Neuronal stem cell (in vitro differentiated cells): ENCODE measurements at regions not wholly inside any gene's neighbourhood (a gene's known extent, or its start where the extent isn't known, plus 50 kb on each side); places are given as distances from the start of the nearest gene placed in this dataset.

Experiments
- DNase-seq: peaks from one replicate; pipeline ENCODE4 v3.0.0-alpha.2; 2013; ENCODE audit warnings: low spot score
- H2AFZ ChIP-seq: one replicate; pipeline ENCODE4 v1.6.1; 2013; ENCODE audit warnings: mild to moderate bottlenecking, low read length, inconsistent platforms
- H2AK5ac ChIP-seq: 2 replicates; pipeline ENCODE4 v1.6.1; 2013; ENCODE audit warnings: low read depth, mild to moderate bottlenecking, inconsistent platforms, low read length, moderate library complexity, mixed read lengths
- H2BK120ac ChIP-seq: 2 replicates; pipeline ENCODE4 v1.6.1; 2013; ENCODE audit warnings: low read depth, mild to moderate bottlenecking, inconsistent platforms, low read length, moderate library complexity, mixed read lengths
- H2BK12ac ChIP-seq: one replicate; pipeline ENCODE4 v1.6.1; 2013; ENCODE audit warnings: low read length, inconsistent platforms
- H2BK15ac ChIP-seq: 2 replicates; pipeline ENCODE4 v1.6.1; 2013; ENCODE audit warnings: mild to moderate bottlenecking, low read length, inconsistent platforms, mixed read lengths
- H2BK5ac ChIP-seq: one replicate; pipeline ENCODE4 v1.6.1; 2013; ENCODE audit warnings: inconsistent platforms, mild to moderate bottlenecking, low read length, moderate library complexity
- H3K14ac ChIP-seq: one replicate; pipeline ENCODE4 v1.6.1; 2013; ENCODE audit warnings: low read length, inconsistent platforms
- H3K18ac ChIP-seq: 2 replicates; pipeline ENCODE4 v1.6.1; 2013; ENCODE audit warnings: low read length, inconsistent platforms
- H3K23ac ChIP-seq: 2 replicates; pipeline ENCODE4 v1.6.1; 2013; ENCODE audit warnings: low read depth, mild to moderate bottlenecking, mixed read lengths, low read length, inconsistent platforms; ENCODE audit not compliant: poor library complexity
- H3K27ac ChIP-seq: replicated peaks from 3 replicates; pipeline ENCODE4 v1.5.1; 2013; ENCODE audit warnings: low read length, inconsistent platforms
- H3K27me3 ChIP-seq, 3 experiments: 2 replicates each; pipeline ENCODE4 v1.6.1; 2013; ENCODE audit warnings: low read length in 3 of 3, mild to moderate bottlenecking in 2 of 3, inconsistent platforms in 1 of 3, low read depth in 1 of 3, mixed read lengths in 1 of 3, moderate library complexity in 1 of 3; ENCODE audit not compliant: control insufficient read depth in 3 of 3, insufficient read depth in 3 of 3
- H3K36me3 ChIP-seq, 2 donors: replicated peaks in 1 of 2; 2 replicates each; pipeline ENCODE4 v1.6.1; 2013; ENCODE audit warnings: low read length in 2 of 2; ENCODE audit not compliant: control insufficient read depth in 2 of 2, insufficient read depth in 2 of 2
- H3K4ac ChIP-seq: 2 replicates; pipeline ENCODE4 v1.6.1; 2013; ENCODE audit warnings: inconsistent platforms, mild to moderate bottlenecking, low read length, moderate library complexity
- H3K4me1 ChIP-seq, 2 donors: 1 replicate in 1 of 2; 2 replicates in 1 of 2; pipeline ENCODE4 v1.6.1; 2013; ENCODE audit warnings: low read length in 2 of 2, low read depth in 1 of 2; ENCODE audit not compliant: control insufficient read depth in 2 of 2, insufficient read depth in 1 of 2
- H3K4me2 ChIP-seq: one replicate; pipeline ENCODE4 v1.6.1; 2013; ENCODE audit warnings: mild to moderate bottlenecking, low read length, inconsistent platforms; ENCODE audit not compliant: insufficient read depth, poor library complexity, severe bottlenecking
- H3K4me3 ChIP-seq, 2 donors: 2 replicates each; pipeline ENCODE4 v1.5.1; 2013; ENCODE audit warnings: low read length in 2 of 2, mild to moderate bottlenecking in 2 of 2, inconsistent platforms in 1 of 2, moderate library complexity in 1 of 2
- H3K79me1 ChIP-seq: one replicate; pipeline ENCODE4 v1.6.1; 2013; ENCODE audit warnings: low read depth, mild to moderate bottlenecking, inconsistent platforms, low read length, moderate library complexity
- H3K9ac ChIP-seq: one replicate; pipeline ENCODE4 v1.6.1; 2013; ENCODE audit warnings: mild to moderate bottlenecking, low read depth, low read length, inconsistent platforms; ENCODE audit not compliant: poor library complexity
- H3K9me3 ChIP-seq, 2 donors: replicated peaks in 1 of 2; 2 replicates each; pipeline versions ENCODE3 to v1.6.1; 2013; ENCODE audit warnings: low read length in 2 of 2, mild to moderate bottlenecking in 2 of 2, inconsistent platforms in 1 of 2, low read depth in 1 of 2, mixed read lengths in 1 of 2, moderate library complexity in 1 of 2; ENCODE audit not compliant: control insufficient read depth in 2 of 2, insufficient read depth in 1 of 2
- H4K8ac ChIP-seq: one replicate; pipeline ENCODE4 v1.6.1; 2013; ENCODE audit warnings: low read depth, mild to moderate bottlenecking, inconsistent platforms, low read length, moderate library complexity
- H4K91ac ChIP-seq: one replicate; pipeline ENCODE4 v1.6.1; 2013; ENCODE audit warnings: low read length, low read depth, mild to moderate bottlenecking, inconsistent platforms; ENCODE audit not compliant: poor library complexity
- WGBS, 2 donors: extraction: QIAGEN DNeasy Blood & Tissue Kit; methylation state at CpG; one replicate each; pipeline ENCODE4 v1.1.7; 2013; ENCODE audit warnings: missing lambda C conversion rate in 2 of 2, mixed read lengths in 1 of 2; ENCODE audit not compliant: insufficient read length in 2 of 2, insufficient replicate concordance in 1 of 2; ENCODE audit errors: extremely low coverage in 2 of 2; 5-methylcytosine and 5-hydroxymethylcytosine counted together

DNA sequence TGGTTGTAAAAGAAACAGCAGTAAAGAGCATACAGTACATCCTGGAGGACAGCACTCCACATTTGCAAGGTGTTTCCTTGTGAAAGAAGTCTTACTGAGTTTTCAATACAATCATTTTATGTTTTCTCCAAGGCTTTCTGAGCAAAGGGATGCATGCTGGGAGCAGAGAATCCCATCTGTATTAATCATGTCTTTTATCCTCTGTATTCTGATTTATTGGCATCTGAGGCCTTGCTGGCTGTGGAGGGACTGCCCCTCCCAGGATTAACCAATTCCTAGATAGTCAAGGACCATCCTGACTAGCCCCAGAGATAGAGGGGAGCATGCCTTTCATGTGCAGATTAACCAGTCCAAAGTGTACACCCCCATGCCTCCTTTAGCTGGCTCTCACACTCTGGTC lies 476.3 kb downstream of the SIPA1L2 start:
- Histone ChIP-seq H2AFZ (peak overlapping the region; percentile 35), H3K36me3 (no peaks in the 10 kb centered on the region), H2BK15ac (no peak overlapping the region), H2AK5ac (no peak overlapping the region), H3K4me2 (no peak overlapping the region), H2BK120ac (no peak overlapping the region), H3K79me1 (no peaks in the 10 kb centered on the region), H3K9ac (no peak overlapping the region), H4K91ac (no peak overlapping the region), H3K27ac (no peak overlapping the region), H3K4me1 (no peaks in the 10 kb centered on the region), H3K18ac (no peak overlapping the region), H3K9me3 (no peaks in the 10 kb centered on the region), H3K27me3 (no peaks in the 10 kb centered on the region), H4K8ac (no peak overlapping the region), H3K23ac (no peak overlapping the region), H3K14ac (no peak overlapping the region), H3K4ac (no peak overlapping the region), H3K4me3 (no peak overlapping the region), H2BK12ac (no peak overlapping the region), H2BK5ac (no peak overlapping the region)
- no peak for DNase-seq

DNA sequence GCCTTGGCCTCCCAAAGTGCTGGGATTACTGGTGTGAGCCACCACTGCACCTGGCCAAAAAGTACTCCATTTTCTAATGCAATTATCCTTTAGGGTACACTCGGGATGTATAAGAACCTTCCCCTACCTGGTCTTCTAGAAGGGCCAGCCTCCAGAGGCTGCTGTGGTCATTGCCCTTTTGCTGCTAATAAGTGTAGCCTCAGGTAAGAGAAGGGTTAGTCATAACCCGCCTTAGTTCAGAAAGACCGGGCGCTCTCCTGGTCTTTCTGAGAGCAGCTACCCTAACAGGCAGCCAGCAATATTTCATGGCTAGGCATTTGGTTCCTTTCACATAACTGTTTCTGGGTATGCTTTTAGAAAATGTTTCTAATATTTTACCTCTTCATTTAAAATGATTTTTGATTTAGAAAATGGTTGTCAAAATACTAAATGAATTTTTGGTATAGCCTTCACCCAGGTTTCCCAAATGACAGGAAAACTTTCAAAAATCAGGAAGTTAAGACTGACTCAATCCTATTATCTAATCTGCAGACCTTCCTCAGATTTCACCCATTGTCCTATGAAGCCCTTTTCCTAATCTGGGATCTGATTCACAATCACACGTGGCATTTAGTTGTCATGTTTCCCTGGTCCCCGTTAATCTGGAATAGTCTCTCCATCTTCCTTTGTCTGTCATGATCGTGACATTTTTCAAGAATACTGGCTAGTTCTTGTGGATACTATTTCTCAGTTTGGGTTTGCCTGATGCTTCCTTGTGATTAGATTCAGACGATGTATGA lies 479.0 kb downstream of the SIPA1L2 start:
- Histone ChIP-seq H3K36me3 (no peaks in the 10 kb centered on the region), H2BK5ac (no peak overlapping the region), H2AFZ (no peak overlapping the region), H3K4me1 (no peaks in the 10 kb centered on the region), H3K4me2 (no peak overlapping the region), H3K4me3 (no peak overlapping the region), H3K18ac (no peak overlapping the region), H4K8ac (no peak overlapping the region), H3K14ac (no peak overlapping the region), H2BK12ac (no peak overlapping the region), H2BK15ac (no peak overlapping the region), H2BK120ac (no peak overlapping the region), H4K91ac (no peak overlapping the region), H3K23ac (no peak overlapping the region), H3K79me1 (no peaks in the 10 kb centered on the region), H3K27ac (no peak overlapping the region), H3K4ac (no peak overlapping the region), H3K27me3 (no peaks in the 10 kb centered on the region), H2AK5ac (no peak overlapping the region), H3K9ac (no peak overlapping the region), H3K9me3 (no peaks in the 10 kb centered on the region)
- no CpG with 5 or more reads among the region's 8 CpGs for whole genome bisulfite sequencing, 2 donors
- no peak for DNase-seq

DNA sequence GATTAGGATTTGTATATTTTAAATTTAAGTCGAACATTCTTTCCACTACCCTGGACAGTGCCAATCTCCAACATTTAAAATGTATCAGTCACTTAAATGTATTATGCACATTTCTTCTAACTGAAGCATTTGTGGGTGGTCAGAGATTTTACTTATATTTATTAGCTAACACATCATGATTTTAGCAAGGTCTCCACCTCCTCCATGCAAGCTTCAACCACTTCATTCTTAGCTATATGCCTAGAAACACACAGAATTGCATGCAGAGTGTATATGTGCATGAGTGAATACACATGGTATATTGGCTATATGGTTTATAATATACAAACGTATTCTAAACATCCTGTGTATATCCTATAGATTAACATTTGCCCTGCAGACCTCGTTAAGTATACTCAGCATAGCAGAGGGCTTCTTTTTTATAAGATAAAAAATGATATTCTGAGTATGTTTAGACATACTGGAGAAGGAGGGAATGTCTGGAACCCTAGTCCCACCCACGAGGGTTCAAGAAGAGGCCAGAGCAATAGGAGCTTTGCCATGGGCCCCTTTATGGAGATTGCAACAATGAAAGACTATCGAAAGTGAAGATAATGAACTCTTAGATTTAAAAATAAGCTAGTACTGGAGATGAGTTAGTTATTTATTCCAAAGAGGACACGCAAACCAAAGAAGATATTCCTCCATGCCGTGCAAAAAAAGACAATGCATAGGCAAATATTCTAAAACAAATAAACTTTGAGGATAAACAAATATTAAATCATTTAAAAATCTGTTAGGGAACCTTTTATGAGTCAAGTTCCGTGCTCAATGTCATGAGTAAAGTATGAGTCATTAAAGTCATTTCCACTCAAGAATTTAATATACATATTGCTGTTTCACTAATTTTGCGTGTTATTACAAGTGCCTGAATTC lies 480.4 kb downstream of the SIPA1L2 start:
- no peak overlapping the region for H2BK120ac ChIP-seq
- no peak overlapping the region for H3K14ac ChIP-seq
- no peaks in the 10 kb centered on the region for H3K4me1 ChIP-seq
- H3K4me3 ChIP-seq, result no peak overlapping the region
- no peak overlapping the region for H4K8ac ChIP-seq
- H3K79me1 ChIP-seq, result no peaks in the 10 kb centered on the region
- no peak overlapping the region for H2BK5ac ChIP-seq
- no peak overlapping the region for H3K9ac ChIP-seq
- H3K4me2 ChIP-seq, result no peak overlapping the region
- H2BK15ac ChIP-seq, result no peak overlapping the region
- H4K91ac ChIP-seq, result no peak overlapping the region
- no peaks in the 10 kb centered on the region for H3K27me3 ChIP-seq
- no peak overlapping the region for H3K23ac ChIP-seq
- no peaks in the 10 kb centered on the region for H3K9me3 ChIP-seq
- no peak overlapping the region for H2AK5ac ChIP-seq
- DNase-seq, result no peak
- no peak overlapping the region for H3K27ac ChIP-seq
- H2AFZ ChIP-seq, result no peak overlapping the region
- H3K4ac ChIP-seq, result no peak overlapping the region
- H2BK12ac ChIP-seq, result no peak overlapping the region
- H3K36me3 ChIP-seq, result no peaks in the 10 kb centered on the region
- H3K18ac ChIP-seq, result no peak overlapping the region
- WGBS, 2 donors, result no CpG with 5 or more reads among the region's 9 CpGs

DNA sequence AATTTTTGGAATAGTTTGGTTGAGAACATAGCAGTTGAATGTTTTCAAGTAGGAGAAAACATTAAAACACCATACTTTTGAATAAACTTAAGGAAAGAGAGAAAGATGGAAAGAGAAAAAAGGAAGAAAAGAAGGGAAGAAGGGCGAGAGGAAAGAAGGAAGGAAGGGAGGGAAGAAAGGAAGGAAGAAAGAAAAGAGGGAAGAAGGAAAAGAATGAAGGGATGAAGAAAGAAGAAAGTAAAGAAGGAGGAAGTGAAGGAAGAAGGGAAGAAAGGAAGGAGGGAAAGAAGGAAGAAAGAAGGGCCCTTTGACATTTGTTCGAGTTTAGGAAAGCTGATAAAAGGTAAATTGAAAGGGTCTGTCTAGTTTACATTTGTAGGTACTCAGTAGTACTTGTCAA lies 482.7 kb downstream of the SIPA1L2 start:
- no peak overlapping the region for H2AK5ac ChIP-seq
- H2BK5ac ChIP-seq, result no peak overlapping the region
- no peaks in the 10 kb centered on the region for H3K79me1 ChIP-seq
- no peaks in the 10 kb centered on the region for H3K27me3 ChIP-seq
- no peak overlapping the region for H4K8ac ChIP-seq
- H3K9ac ChIP-seq, result no peak overlapping the region
- no peak overlapping the region for H3K4me2 ChIP-seq
- no peak overlapping the region for H4K91ac ChIP-seq
- H2BK15ac ChIP-seq, result no peak overlapping the region
- H3K23ac ChIP-seq, result no peak overlapping the region
- no peak overlapping the region for H2BK12ac ChIP-seq
- no peaks in the 10 kb centered on the region for H3K9me3 ChIP-seq
- H3K14ac ChIP-seq, result no peak overlapping the region
- H3K36me3 ChIP-seq, result no peaks in the 10 kb centered on the region
- whole genome bisulfite sequencing, 2 donors, result 100% methylated on average over 1 of the region's 2 CpGs; no CpG with 5 or more reads in 1 of the 2 donors
- H2BK120ac ChIP-seq, result no peak overlapping the region
- H3K18ac ChIP-seq, result no peak overlapping the region
- H3K4me1 ChIP-seq, result peaks cover 0 to 5% of the 10 kb centered on the region in 2 donors
- H2AFZ ChIP-seq, result no peak overlapping the region
- no peak overlapping the region for H3K4ac ChIP-seq
- no peak overlapping the region for H3K27ac ChIP-seq
- no peak overlapping the region for H3K4me3 ChIP-seq
- no peak for DNase-seq
